NCI-H2029 treated with DMSO at 0.1 percent for 48 hours (cell line): ENCODE measurements at regions not wholly inside any gene's neighbourhood (a gene's known extent, or its start where the extent isn't known, plus 50 kb on each side); places are given as distances from the start of the nearest gene placed in this dataset.
"Not testable (repeated sequence)": the region's sequence is repeated elsewhere in the genome, so short reads cannot be mapped to it uniquely, and the experiment has no call there.

Experiments
- DNase-seq: peaks from one replicate; lab custom pipeline; 2025; lab: John Stamatoyannopoulos, UW

- no peak for DNase-seq
Observed at GRCh38 chr6:121595646-121596045, 160.2 kb downstream of the GJA1 start.

- no peak for DNase-seq
Observed at GRCh38 chr6:121596441-121596840, 161.0 kb downstream of the GJA1 start.

DNA sequence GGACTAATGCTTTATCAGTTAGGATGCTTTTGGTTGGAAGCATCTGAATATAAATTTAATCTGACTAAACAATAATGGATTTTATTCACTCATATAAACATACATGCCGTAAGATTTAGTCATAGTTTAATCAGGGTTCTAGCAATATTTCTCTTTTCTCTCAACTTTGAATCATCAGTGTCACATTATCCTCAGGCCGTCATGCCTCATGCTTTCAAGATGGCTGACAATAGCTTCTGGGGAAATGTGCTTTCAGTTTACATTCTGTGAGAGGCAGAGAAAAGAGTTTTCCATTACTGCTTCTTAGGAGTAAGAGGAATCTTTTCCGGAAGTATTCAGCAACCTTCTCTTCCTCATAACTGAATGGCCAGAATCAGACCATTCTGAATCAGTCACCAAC lies 162.2 kb downstream of the GJA1 start:
- no peak for DNase-seq

DNA sequence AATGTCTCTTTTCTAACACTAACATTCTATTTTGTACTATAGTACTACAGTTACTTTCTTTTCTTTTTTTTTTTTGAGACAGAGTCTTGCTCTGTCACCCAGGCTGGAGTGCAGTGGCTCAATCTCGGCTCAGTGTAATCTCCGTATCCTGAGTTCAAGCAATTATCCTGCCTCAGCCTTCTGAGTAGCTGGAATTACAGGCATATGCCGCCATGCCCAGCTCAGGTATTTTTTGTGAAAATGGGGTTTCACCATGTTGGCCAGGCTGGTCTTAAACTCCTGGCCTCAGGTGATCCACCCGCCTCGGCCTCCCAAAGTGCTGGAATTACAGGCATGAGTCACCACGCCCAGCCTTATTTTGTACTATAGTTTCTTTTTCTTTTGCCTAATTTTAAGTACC lies 163.9 kb downstream of the GJA1 start:
- not testable (repeated sequence) for DNase-seq

DNA sequence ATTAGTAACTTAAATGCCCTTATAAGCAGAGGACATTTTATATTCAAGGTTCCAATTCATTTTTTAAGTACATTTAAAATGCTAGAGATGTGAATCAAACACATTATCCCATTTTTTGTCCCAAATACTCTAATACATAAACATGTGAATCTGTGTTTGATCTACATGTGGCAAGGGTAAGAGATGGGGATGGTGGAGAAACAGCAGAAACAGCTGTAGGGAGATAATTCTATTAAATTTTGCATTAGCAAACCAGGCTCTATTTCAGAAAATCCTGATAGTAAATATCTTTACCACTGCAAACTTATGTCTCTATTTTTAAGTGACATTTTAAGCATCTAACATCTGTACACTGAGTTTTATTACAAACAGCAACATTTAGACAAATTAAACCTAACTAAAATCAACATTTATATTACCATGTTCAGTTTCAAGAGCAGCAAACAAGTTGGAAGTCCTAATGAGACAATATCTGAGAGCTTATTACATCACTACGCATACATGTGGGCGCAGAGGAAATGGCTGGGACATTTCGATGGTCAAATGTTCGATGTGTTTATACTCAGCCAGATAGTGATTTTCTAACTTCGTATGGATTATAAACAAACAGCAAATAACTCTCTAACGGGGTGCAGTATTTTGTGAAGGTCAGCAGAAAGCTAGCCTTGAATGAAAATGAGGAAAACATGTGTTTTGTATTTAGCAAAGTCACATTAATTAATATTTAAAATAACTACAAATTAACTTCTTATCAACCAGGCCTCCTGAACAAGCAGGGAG lies 165.1 kb downstream of the GJA1 start:
- DNase-seq = no peak

DNA sequence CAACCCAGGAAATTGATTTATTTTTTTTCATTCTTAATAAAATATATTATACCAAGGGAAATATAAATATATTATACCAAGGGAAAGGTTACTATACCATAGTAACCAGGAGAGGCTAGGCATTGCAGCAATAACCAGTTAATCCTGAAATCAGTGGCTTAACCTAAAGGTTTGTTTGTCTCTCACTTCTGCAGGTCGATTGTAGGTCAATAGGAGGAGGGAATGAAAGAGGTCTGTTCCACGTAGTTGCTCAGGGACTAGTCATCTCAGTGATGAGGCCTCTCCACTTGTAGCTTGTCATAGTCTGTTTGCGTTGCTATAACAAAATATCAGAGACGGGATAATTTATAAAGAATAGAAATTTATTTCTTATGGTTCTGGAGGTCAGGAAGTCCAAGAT lies 168.0 kb downstream of the GJA1 start:
- DNase-seq = no peak

DNA sequence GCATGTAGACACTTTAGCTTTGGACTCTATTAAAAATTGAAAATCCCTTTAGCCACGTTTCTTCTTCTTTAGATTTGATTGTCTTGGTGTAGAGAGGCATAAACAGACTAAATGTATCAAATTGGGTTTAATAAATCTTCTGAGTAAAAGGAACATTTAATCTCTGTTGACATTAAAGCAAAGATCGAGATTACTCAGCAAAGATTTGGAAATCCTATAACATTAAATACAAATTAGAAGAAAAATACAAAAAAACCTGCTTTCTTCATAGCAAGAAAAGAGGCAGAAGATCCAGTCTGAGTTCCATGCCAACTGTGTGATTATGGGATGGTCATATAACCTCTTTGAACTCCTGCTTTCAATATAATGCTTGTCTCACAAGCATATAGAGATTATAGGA lies 172.3 kb downstream of the GJA1 start:
- no peak for DNase-seq

- DNase-seq = no peak
Observed at GRCh38 chr6:121608270-121608669, 172.8 kb downstream of the GJA1 start.

- DNase-seq = no peak
Observed at GRCh38 chr6:121609281-121609680, 173.8 kb downstream of the GJA1 start.

DNA sequence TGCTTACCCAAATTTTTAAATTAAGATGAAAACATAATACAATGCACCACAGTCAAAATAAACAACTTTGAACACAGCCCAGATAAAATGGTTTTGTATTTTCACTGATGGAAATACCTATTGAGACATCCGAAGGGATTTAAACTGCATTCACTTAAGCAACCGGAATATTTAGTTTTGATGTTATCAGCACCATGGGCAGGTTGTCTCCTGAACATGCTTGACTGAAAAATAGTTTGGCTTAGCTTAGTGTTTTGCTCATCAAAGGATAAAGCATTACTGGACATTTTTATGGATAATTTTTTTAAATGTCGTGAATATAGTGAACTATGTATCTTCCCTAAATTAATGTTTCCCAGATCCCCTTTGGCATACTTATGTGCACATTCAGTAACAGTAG lies 177.5 kb downstream of the GJA1 start:
- no peak for DNase-seq

- DNase-seq = no peak
Observed at GRCh38 chr6:121614115-121614514, 178.7 kb downstream of the GJA1 start.

- no peak for DNase-seq
Observed at GRCh38 chr6:121615493-121615892, 180.0 kb downstream of the GJA1 start.

- no peak for DNase-seq
Observed at GRCh38 chr6:121616406-121616805, 181.0 kb downstream of the GJA1 start.

DNA sequence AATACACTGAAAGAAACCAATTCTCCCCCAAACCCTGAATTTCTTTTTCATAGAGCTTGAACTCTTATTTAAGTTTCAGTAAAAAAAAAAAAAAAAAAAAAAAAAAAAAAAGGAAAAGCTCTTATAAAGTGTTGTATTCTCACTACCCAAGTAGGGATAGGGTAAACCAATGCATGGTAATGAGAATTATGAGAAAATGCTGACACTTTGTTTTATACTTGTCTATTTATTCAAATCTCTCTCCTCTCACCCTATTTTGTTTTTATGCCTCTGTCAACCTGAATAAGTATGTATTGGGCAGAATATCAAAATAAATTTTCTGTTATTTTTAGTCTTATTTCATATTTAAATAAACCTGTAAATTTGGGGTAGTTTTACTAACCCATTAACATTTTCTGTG lies 181.9 kb downstream of the GJA1 start:
- DNase-seq = no peak

DNA sequence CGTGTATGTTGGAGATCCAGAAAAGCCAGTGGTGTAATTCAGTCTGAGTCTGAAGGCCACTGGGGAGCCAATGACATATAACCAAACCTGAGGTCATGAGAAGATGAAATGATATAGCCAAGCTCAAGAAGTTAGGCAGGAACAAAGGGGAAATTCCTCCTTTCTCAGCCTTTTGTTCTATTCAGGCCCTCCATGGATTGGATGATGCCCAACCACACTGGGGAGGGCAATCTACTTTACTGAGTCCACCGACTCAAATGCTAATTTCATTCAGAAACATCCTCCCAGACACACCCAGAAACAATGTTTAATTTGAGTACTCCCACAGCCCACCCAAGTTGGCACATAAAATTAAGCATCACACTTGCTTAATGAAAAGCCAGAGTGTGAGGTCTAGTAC lies 183.6 kb downstream of the GJA1 start:
- DNase-seq = no peak

GRCh38 chr6:121619987-121620740 lies 184.7 kb downstream of the GJA1 start:
- DNase-seq = no peak

GRCh38 chr6:121627761-121628160 lies 192.3 kb downstream of the GJA1 start:
- DNase-seq = no peak

GRCh38 chr6:121630716-121631115 lies 195.3 kb downstream of the GJA1 start:
- no peak for DNase-seq

- DNase-seq = not testable (repeated sequence)
Observed at GRCh38 chr6:121631752-121632151, 196.3 kb downstream of the GJA1 start.

DNA sequence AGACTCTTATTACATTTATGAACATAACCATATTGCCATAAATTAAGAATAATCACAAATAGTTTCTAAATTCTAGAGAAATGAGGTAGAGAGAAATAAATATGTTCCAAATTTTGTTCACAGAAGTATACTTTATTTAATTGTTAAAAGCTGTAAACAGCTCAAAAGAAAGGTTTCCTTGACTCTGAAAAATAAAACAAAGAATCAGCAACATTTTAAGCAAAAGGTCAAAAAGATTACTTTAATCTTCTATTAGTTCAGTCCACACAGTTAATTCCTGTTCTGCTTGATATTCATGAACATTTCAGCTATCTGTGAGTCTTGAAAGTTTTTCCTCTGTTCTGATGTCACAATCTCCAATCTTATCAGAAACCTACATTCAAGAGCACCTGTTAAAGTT lies 197.9 kb downstream of the GJA1 start:
- DNase-seq = no peak

- not testable (repeated sequence) for DNase-seq
Observed at GRCh38 chr6:121634586-121634985, 199.1 kb downstream of the GJA1 start.

GRCh38 chr6:121635355-121635754 lies 199.9 kb downstream of the GJA1 start:
- no peak for DNase-seq

DNA sequence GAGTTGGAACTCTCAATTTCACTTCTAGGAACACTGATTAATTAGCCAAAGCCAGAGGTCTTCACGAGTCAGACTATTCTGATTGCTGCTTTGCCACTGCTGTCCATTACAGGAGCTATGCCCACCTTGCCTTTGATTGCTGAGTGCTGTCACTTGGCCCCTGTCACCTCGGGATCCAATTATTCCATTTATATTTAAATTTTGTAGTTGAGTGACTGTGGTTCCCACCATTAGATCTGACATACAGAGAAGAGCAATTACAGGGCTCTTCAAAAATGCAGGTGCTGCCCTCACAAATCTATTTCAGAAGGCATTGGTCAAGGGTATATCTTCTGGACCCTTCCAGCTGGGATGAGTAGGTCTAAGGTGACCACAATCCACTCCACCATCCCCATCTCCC lies 200.8 kb downstream of the GJA1 start:
- not testable (repeated sequence) for DNase-seq

- DNase-seq = no peak
Observed at GRCh38 chr6:121639021-121639420, 203.6 kb downstream of the GJA1 start.
